UCSD-AML1 (cell line): ENCODE measurements at regions not wholly inside any gene's neighbourhood (a gene's known extent, or its start where the extent isn't known, plus 50 kb on each side); places are given as distances from the start of the nearest gene placed in this dataset.
A peak's percentile ranks its signal among the peaks of the same experiment; 100 is the strongest.

Experiments used
- DNase-seq: peaks from one replicate; lab custom pipeline; 2025; ENCODE audit not compliant: unreplicated experiment; lab: John Stamatoyannopoulos, UW

- DNase-seq = no peak
Measured at GRCh38 chr6:167674486-167674885, 152.2 kb upstream of the AFDN start.

GRCh38 chr6:167676000-167676665 is 150.6 kb upstream of the AFDN start:
- peak; percentile 40 for DNase-seq

GRCh38 chr6:167676666-167677421 is 149.9 kb upstream of the AFDN start:
- DNase-seq = no peak

- DNase-seq = no peak
Measured at GRCh38 chr6:167677422-167677789, 149.3 kb upstream of the AFDN start.

- no peak for DNase-seq
Measured at GRCh38 chr6:167678102-167679101, 148.3 kb upstream of the AFDN start.

- no peak for DNase-seq
Measured at GRCh38 chr6:167679122-167679736, 147.5 kb upstream of the AFDN start.

- no peak for DNase-seq
Measured at GRCh38 chr6:167679790-167680604, 146.7 kb upstream of the AFDN start.

GRCh38 chr6:167680605-167681149 is 146.0 kb upstream of the AFDN start:
- DNase-seq = no peak

- no peak for DNase-seq
Measured at GRCh38 chr6:167682125-167682524, 144.6 kb upstream of the AFDN start.

GRCh38 chr6:167682546-167683027 is 144.1 kb upstream of the AFDN start:
- DNase-seq = no peak

GRCh38 chr6:167683028-167683862 is 143.5 kb upstream of the AFDN start:
- peak; percentile 40 for DNase-seq

- no peak for DNase-seq
Measured at GRCh38 chr6:167684276-167685104, 142.2 kb upstream of the AFDN start.

- DNase-seq = peak; percentile 32
Measured at GRCh38 chr6:167685654-167686053, 141.1 kb upstream of the AFDN start.

- no peak for DNase-seq
Measured at GRCh38 chr6:167686204-167686893, 140.4 kb upstream of the AFDN start.

GRCh38 chr6:167687116-167687725 is 139.5 kb upstream of the AFDN start:
- DNase-seq = no peak

- no peak for DNase-seq
Measured at GRCh38 chr6:167688123-167688522, 138.6 kb upstream of the AFDN start.

- DNase-seq = no peak
Measured at GRCh38 chr6:167689278-167689677, 137.4 kb upstream of the AFDN start.
